NB4 (cell line): ENCODE measurements at regions not wholly inside any gene's neighbourhood (a gene's known extent, or its start where the extent isn't known, plus 50 kb on each side); places are given as distances from the start of the nearest gene placed in this dataset.

ENCODE experiments used
- DNase-seq: peaks from one replicate; pipeline ENCODE4 v3.0.0; 2010; ENCODE audit warnings: low read depth
- H3K4me3 ChIP-seq: one replicate; pipeline ENCODE4 v1.5.1; 2011; ENCODE audit warnings: mild to moderate bottlenecking, low read depth, low read length, moderate library complexity
- MYC ChIP-seq: IDR thresholded peaks from 2 replicates; pipeline ENCODE4 v1.6.1; 2011; ENCODE audit warnings: low read depth, low read length
- POLR2A ChIP-seq: IDR thresholded peaks from 2 replicates; pipeline ENCODE4 v1.6.1; 2011; ENCODE audit warnings: mild to moderate bottlenecking; ENCODE audit not compliant: insufficient read length; ENCODE audit errors: extremely low read depth
- TF ChIP-seq, protein P1 (sequence below): IDR thresholded peaks from 2 replicates; pipeline ENCODE4 v1.6.1; 2011; ENCODE audit warnings: low read depth, low read length
- TF ChIP-seq, protein P2 (sequence below): IDR thresholded peaks from one replicate; pipeline ENCODE4 v1.5.1; 2012; ENCODE audit warnings: low read depth, low read length

DNA sequence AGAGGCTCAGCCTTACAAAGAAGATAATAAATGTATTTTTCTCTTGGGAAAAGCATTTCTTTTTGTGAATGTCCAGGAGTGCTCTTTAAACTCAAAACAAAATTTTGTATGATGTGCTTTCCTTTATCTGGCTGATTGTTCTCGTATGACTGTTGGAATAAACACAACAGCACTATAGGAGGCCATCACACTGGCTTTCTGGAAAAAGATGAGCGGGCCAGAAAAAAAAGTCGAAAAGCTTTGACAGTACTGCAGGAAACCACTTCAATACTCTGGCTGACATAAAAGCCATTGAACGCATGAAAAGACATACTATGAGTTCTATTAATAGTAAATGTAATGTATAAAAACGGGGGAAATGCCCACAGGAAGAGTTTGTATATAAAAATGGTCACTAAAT lies 64.7 kb upstream of the CTSO start:
- H3K4me3 ChIP-seq = no peak overlapping the region
- DNase-seq = no peak
- TF ChIP-seq POLR2A = no peak
- TF ChIP-seq, protein P1, sequence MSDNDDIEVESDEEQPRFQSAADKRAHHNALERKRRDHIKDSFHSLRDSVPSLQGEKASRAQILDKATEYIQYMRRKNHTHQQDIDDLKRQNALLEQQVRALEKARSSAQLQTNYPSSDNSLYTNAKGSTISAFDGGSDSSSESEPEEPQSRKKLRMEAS = no peak
- no peak for TF ChIP-seq MYC
- TF ChIP-seq, protein P2, sequence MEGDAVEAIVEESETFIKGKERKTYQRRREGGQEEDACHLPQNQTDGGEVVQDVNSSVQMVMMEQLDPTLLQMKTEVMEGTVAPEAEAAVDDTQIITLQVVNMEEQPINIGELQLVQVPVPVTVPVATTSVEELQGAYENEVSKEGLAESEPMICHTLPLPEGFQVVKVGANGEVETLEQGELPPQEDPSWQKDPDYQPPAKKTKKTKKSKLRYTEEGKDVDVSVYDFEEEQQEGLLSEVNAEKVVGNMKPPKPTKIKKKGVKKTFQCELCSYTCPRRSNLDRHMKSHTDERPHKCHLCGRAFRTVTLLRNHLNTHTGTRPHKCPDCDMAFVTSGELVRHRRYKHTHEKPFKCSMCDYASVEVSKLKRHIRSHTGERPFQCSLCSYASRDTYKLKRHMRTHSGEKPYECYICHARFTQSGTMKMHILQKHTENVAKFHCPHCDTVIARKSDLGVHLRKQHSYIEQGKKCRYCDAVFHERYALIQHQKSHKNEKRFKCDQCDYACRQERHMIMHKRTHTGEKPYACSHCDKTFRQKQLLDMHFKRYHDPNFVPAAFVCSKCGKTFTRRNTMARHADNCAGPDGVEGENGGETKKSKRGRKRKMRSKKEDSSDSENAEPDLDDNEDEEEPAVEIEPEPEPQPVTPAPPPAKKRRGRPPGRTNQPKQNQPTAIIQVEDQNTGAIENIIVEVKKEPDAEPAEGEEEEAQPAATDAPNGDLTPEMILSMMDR = no peak

DNA sequence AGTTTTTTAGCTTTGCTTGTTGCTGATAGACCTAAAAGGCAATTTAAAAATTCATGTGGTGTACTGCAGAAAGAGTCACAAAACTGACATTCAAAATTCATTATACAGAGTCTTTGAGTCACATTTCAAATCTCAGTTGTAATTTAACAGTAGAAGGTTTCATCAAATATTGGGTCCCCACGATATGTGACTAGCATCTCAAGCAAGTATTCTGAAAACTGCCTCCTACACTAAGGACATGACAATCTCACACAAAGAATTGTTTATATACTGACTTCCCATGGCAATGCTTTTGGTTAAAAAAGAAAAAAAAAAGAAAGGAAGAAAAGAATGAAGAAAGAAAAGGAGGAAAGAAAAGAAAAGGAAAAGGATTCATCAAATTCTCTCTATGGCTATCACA lies 62.1 kb upstream of the CTSO start:
- no peak for DNase-seq
- TF ChIP-seq, protein P1 = no peak
- TF ChIP-seq POLR2A (no peak), MYC (no peak)
- TF ChIP-seq, protein P2 = no peak
- no peak overlapping the region for H3K4me3 ChIP-seq

DNA sequence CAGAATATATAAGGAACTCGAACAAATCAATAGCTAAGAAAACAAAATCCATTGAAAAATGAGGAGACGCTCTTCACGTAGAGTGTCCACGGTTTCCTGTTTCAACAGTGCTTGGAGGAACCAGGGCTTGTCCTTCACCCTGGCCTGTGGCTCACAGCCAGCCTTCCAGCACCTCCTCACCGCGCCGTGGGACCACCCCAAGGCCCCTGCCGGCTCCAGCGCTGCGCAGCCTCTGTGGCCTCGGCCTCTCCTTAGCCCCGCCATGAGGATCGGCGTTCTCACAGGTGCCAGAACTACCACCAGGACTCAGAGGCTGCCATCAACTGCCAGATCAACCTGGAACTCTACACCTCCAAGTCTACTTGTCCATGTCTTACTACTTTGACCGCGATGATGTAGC lies 52.5 kb upstream of the CTSO start:
- H3K4me3 ChIP-seq = no peak overlapping the region
- no peak for TF ChIP-seq MYC
- no peak for DNase-seq
